ENCODE measurements at regions not wholly inside any gene's neighbourhood (a gene's known extent, or its start where the extent isn't known, plus 50 kb on each side); places are given as distances from the start of the nearest gene placed in this dataset.

DNA sequence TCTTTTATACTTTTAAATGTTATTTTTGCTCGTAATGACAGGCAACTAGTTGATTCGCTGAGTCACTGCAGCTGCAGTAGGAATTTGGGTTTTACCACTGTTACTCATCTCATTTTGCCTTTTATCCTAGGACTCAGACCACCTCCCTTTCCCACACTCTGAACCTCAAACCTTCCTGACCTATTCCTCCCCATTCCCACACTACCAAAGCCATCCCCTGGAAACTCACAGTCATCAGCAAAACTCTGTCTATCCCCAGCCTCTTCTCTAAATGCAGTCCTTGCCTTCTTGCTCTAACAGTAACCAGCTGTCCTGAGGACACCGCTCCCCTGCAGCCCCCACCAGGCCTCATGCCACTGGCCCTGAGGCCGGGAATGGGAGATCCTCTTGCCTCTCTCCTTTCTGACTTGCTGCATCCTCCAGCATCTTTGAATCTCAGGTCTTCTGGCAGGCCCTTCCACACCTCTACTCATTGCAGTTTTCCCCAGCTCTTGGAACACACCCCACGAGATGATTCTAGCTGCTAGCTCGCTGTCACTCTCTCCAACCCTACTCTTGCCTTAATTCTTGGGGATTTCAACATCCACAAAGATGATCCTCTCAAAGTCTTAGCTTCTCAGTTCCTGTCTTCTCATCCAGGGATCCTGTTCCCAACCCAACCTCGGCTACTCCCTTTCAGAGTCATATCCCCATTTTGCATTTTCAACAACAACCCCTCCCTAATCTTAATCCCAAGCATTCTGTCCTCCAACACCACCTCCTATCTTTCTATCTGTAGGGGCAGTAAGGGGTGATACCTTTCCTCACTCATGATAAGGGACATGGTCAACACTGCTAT, 55.9 kb upstream of the C3orf80 start:
- Histone ChIP-seq H3K18ac (ENCODE audit: low read length) (peak overlapping the region; percentile 74), H2BK12ac (ENCODE audit: low read length) (no peak overlapping the region), H3K36me3 (replicated peaks in 1 of 2; ENCODE audit: control insufficient read depth in 2 of 2, insufficient read depth in 2 of 2, low read length in 2 of 2) (no peaks in the 10 kb centered on the region), H3K27ac (replicated peaks; ENCODE audit: low read length) (peak overlapping the region; percentile 24), H2BK15ac (ENCODE audit: low read length) (no peak overlapping the region), H3K23ac (ENCODE audit: low read depth, low read length, poor library complexity) (no peak overlapping the region), H4K91ac (ENCODE audit: low read depth, low read length, poor library complexity) (no peak overlapping the region), H2BK120ac (ENCODE audit: low read depth, low read length) (no peak overlapping the region), H3K79me1 (ENCODE audit: low read depth, low read length) (no peaks in the 10 kb centered on the region), H3K27me3 (ENCODE audit: control insufficient read depth in 3 of 3, insufficient read depth in 3 of 3, low read depth in 1 of 3, low read length in 3 of 3) (peaks cover 0 to 3% (median 0%) of the 10 kb centered on the region in 3 experiments), H2AFZ (ENCODE audit: low read length) (no peak overlapping the region), H3K4me2 (ENCODE audit: insufficient read depth, low read length, poor library complexity, severe bottlenecking) (no peak overlapping the region), H3K4ac (ENCODE audit: low read length) (no peak overlapping the region), H3K9ac (ENCODE audit: low read depth, low read length, poor library complexity) (no peak overlapping the region), H3K4me3 (ENCODE audit: low read length in 2 of 2) (no peak overlapping the region), H3K9me3 (replicated peaks in 1 of 2; ENCODE audit: control insufficient read depth in 2 of 2, insufficient read depth in 1 of 2, low read depth in 1 of 2, low read length in 2 of 2) (no peaks in the 10 kb centered on the region), H2AK5ac (ENCODE audit: low read depth, low read length) (no peak overlapping the region), H3K4me1 (ENCODE audit: control insufficient read depth in 2 of 2, insufficient read depth in 1 of 2, low read depth in 1 of 2, low read length in 2 of 2) (peaks cover 0 to 5% of the 10 kb centered on the region in 2 donors), H4K8ac (ENCODE audit: low read depth, low read length) (no peak overlapping the region), H3K14ac (ENCODE audit: low read length) (no peak overlapping the region), H2BK5ac (ENCODE audit: low read length) (no peak overlapping the region)
- WGBS, 2 donors (ENCODE audit: extremely low coverage in 2 of 2, insufficient read length in 2 of 2, insufficient replicate concordance in 1 of 2), result no CpG with 5 or more reads among the region's 7 CpGs
- DNase-seq (ENCODE audit: low spot score), result no peak

DNA sequence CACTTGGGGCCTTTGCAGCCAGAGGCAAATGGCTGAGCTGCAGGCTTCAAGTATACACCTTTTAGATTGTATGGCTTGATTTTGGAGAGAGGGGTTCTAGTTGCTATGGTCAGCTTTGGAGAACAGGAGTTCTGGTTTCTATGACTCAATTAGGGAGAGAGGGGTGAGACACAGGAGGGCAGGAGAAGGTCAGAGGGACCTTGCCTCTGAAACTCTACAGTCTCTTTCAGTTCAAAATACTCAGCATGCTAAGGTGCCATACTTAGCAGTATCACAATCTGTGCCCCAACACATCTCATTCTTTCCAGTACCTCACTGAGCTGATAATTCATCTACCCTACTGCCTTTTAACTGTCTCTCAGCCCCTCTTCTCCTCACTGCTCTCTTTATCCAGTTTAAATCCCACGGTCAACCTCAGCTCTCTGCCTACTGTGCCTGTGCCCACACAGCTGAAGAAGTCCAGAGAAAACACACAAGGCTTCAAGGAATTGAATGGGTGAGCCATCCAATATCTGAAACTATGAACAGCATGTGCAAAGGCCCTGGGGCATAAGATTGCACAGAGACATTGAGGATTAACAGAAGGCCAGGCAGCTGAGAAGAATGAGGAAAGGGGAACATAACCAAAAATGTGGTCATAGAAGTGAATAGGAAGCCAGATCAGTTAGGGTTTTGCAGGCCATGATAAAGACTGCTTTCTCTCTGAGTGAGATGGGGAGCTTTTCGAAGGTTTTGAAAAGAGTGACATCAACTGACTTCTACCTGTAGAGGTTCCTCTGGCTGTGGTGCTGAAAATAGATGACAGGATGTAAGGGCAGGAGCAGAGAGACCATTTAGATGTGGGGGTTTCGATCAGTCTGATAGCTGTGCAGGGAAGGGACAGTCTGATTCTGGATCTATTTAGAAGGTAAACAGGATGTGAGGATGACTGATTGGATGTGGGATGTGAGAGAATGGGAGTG, 54.5 kb upstream of the C3orf80 start:
- Histone ChIP-seq H4K91ac (ENCODE audit: low read depth, low read length, poor library complexity) (no peak overlapping the region), H3K27me3 (ENCODE audit: control insufficient read depth in 3 of 3, insufficient read depth in 3 of 3, low read depth in 1 of 3, low read length in 3 of 3) (peaks cover 0 to 3% (median 0%) of the 10 kb centered on the region in 3 experiments), H2BK120ac (ENCODE audit: low read depth, low read length) (no peak overlapping the region), H2AK5ac (ENCODE audit: low read depth, low read length) (no peak overlapping the region), H2BK5ac (ENCODE audit: low read length) (no peak overlapping the region), H3K79me1 (ENCODE audit: low read depth, low read length) (no peaks in the 10 kb centered on the region), H2AFZ (ENCODE audit: low read length) (no peak overlapping the region), H3K9ac (ENCODE audit: low read depth, low read length, poor library complexity) (no peak overlapping the region), H3K4ac (ENCODE audit: low read length) (no peak overlapping the region), H3K36me3 (replicated peaks in 1 of 2; ENCODE audit: control insufficient read depth in 2 of 2, insufficient read depth in 2 of 2, low read length in 2 of 2) (no peaks in the 10 kb centered on the region), H3K14ac (ENCODE audit: low read length) (no peak overlapping the region), H2BK15ac (ENCODE audit: low read length) (no peak overlapping the region), H4K8ac (ENCODE audit: low read depth, low read length) (no peak overlapping the region), H2BK12ac (ENCODE audit: low read length) (no peak overlapping the region), H3K4me1 (ENCODE audit: control insufficient read depth in 2 of 2, insufficient read depth in 1 of 2, low read depth in 1 of 2, low read length in 2 of 2) (peaks cover 0 to 5% of the 10 kb centered on the region in 2 donors), H3K4me2 (ENCODE audit: insufficient read depth, low read length, poor library complexity, severe bottlenecking) (no peak overlapping the region), H3K27ac (replicated peaks; ENCODE audit: low read length) (no peak overlapping the region), H3K4me3 (ENCODE audit: low read length in 2 of 2) (no peak overlapping the region), H3K18ac (ENCODE audit: low read length) (no peak overlapping the region), H3K23ac (ENCODE audit: low read depth, low read length, poor library complexity) (no peak overlapping the region), H3K9me3 (replicated peaks in 1 of 2; ENCODE audit: control insufficient read depth in 2 of 2, insufficient read depth in 1 of 2, low read depth in 1 of 2, low read length in 2 of 2) (no peaks in the 10 kb centered on the region)
- DNase-seq (ENCODE audit: low spot score), result no peak
- no CpG with 5 or more reads among the region's 3 CpGs for whole genome bisulfite sequencing, 2 donors (ENCODE audit: extremely low coverage in 2 of 2, insufficient read length in 2 of 2, insufficient replicate concordance in 1 of 2)

DNA sequence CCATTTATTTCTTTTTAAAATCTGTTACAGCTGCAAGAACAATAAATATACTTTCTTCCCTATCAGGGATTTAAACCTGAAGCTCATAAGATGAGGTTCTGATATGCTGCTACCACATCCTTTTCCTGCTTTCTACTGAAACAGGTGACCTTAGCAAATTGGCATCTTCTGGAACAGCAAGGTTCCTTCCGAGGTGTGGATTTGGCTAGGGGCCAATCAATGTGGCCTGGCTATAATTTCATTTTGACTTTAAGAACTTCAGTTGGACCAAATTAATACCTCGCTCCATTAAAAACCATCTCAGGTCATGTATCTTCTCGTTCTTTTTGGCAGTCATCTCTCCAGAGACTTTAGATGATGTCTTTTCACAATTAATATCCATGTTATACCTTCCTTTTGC, 53.4 kb upstream of the C3orf80 start:
- Histone ChIP-seq H2BK15ac (ENCODE audit: low read length) (no peak overlapping the region), H3K14ac (ENCODE audit: low read length) (no peak overlapping the region), H4K91ac (ENCODE audit: low read depth, low read length, poor library complexity) (no peak overlapping the region), H3K4me3 (ENCODE audit: low read length in 2 of 2) (no peak overlapping the region), H3K4me1 (ENCODE audit: control insufficient read depth in 2 of 2, insufficient read depth in 1 of 2, low read depth in 1 of 2, low read length in 2 of 2) (peaks cover 0 to 5% of the 10 kb centered on the region in 2 donors), H3K9ac (ENCODE audit: low read depth, low read length, poor library complexity) (no peak overlapping the region), H3K79me1 (ENCODE audit: low read depth, low read length) (no peaks in the 10 kb centered on the region), H4K8ac (ENCODE audit: low read depth, low read length) (no peak overlapping the region), H3K36me3 (replicated peaks in 1 of 2; ENCODE audit: control insufficient read depth in 2 of 2, insufficient read depth in 2 of 2, low read length in 2 of 2) (no peaks in the 10 kb centered on the region), H3K9me3 (replicated peaks in 1 of 2; ENCODE audit: control insufficient read depth in 2 of 2, insufficient read depth in 1 of 2, low read depth in 1 of 2, low read length in 2 of 2) (no peaks in the 10 kb centered on the region), H2AK5ac (ENCODE audit: low read depth, low read length) (no peak overlapping the region), H2BK12ac (ENCODE audit: low read length) (no peak overlapping the region), H3K4ac (ENCODE audit: low read length) (no peak overlapping the region), H3K27me3 (ENCODE audit: control insufficient read depth in 3 of 3, insufficient read depth in 3 of 3, low read depth in 1 of 3, low read length in 3 of 3) (peaks cover 0 to 3% (median 0%) of the 10 kb centered on the region in 3 experiments), H2AFZ (ENCODE audit: low read length) (no peak overlapping the region), H3K4me2 (ENCODE audit: insufficient read depth, low read length, poor library complexity, severe bottlenecking) (no peak overlapping the region), H3K23ac (ENCODE audit: low read depth, low read length, poor library complexity) (no peak overlapping the region), H2BK5ac (ENCODE audit: low read length) (no peak overlapping the region), H3K18ac (ENCODE audit: low read length) (no peak overlapping the region), H3K27ac (replicated peaks; ENCODE audit: low read length) (no peak overlapping the region), H2BK120ac (ENCODE audit: low read depth, low read length) (no peak overlapping the region)
- DNase-seq (ENCODE audit: low spot score), result no peak
- no CpG with 5 or more reads among the region's 3 CpGs for WGBS, 2 donors (ENCODE audit: extremely low coverage in 2 of 2, insufficient read length in 2 of 2, insufficient replicate concordance in 1 of 2)

DNA sequence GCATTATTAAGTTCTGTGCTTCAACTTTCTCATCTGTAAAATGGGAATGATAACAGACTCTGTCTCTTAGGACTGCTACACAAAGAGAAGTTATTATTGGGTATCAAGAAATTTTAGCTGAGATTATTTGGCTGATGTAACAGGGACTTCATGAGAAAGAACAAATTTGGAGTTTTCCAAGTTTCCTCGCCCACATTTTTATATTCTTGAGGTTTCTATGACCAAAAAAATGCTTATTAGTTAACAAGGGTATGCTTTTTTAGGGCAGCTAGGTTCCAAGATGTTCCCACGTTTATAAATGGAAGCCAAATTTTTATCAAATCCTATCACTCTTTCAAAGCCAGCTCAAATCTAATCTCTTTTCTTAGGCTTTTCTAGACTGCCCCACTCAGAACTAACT, 50.6 kb upstream of the C3orf80 start:
- Histone ChIP-seq H3K23ac (ENCODE audit: low read depth, low read length, poor library complexity) (no peak overlapping the region), H2BK120ac (ENCODE audit: low read depth, low read length) (no peak overlapping the region), H2AK5ac (ENCODE audit: low read depth, low read length) (no peak overlapping the region)

More for the DNA sequence above, 50.6 kb upstream of the C3orf80 start:
- H3K9ac ChIP-seq (ENCODE audit: low read depth, low read length, poor library complexity), result no peak overlapping the region
- no peak overlapping the region for H4K91ac ChIP-seq (ENCODE audit: low read depth, low read length, poor library complexity)
- no peak overlapping the region for H3K4ac ChIP-seq (ENCODE audit: low read length)
- H3K4me2 ChIP-seq (ENCODE audit: insufficient read depth, low read length, poor library complexity, severe bottlenecking), result no peak overlapping the region
- H3K36me3 ChIP-seq (replicated peaks in 1 of 2; ENCODE audit: control insufficient read depth in 2 of 2, insufficient read depth in 2 of 2, low read length in 2 of 2), result no peaks in the 10 kb centered on the region
- H3K79me1 ChIP-seq (ENCODE audit: low read depth, low read length), result no peaks in the 10 kb centered on the region
- no CpG with 5 or more reads among the region's 2 CpGs for WGBS, 2 donors (ENCODE audit: extremely low coverage in 2 of 2, insufficient read length in 2 of 2, insufficient replicate concordance in 1 of 2)
- H2AFZ ChIP-seq (ENCODE audit: low read length), result no peak overlapping the region
- no peak overlapping the region for H3K27ac ChIP-seq (replicated peaks; ENCODE audit: low read length)
- no peak overlapping the region for H4K8ac ChIP-seq (ENCODE audit: low read depth, low read length)
- no peak overlapping the region for H3K18ac ChIP-seq (ENCODE audit: low read length)
- no peak overlapping the region for H3K4me3 ChIP-seq (ENCODE audit: low read length in 2 of 2)
- peaks cover 0 to 3% (median 0%) of the 10 kb centered on the region in 3 experiments for H3K27me3 ChIP-seq (ENCODE audit: control insufficient read depth in 3 of 3, insufficient read depth in 3 of 3, low read depth in 1 of 3, low read length in 3 of 3)
- H3K14ac ChIP-seq (ENCODE audit: low read length), result no peak overlapping the region
- H3K4me1 ChIP-seq (ENCODE audit: control insufficient read depth in 2 of 2, insufficient read depth in 1 of 2, low read depth in 1 of 2, low read length in 2 of 2), result no peaks in the 10 kb centered on the region
- H2BK12ac ChIP-seq (ENCODE audit: low read length), result no peak overlapping the region
- no peak overlapping the region for H2BK5ac ChIP-seq (ENCODE audit: low read length)
- no peak overlapping the region for H2BK15ac ChIP-seq (ENCODE audit: low read length)
- H3K9me3 ChIP-seq (replicated peaks in 1 of 2; ENCODE audit: control insufficient read depth in 2 of 2, insufficient read depth in 1 of 2, low read depth in 1 of 2, low read length in 2 of 2), result peaks cover 0 to 2% of the 10 kb centered on the region in 2 donors
- DNase-seq (ENCODE audit: low spot score), result no peak

All from neuronal stem cell (in vitro differentiated cells).